Stomach (tissue), 8 donors: ENCODE measurements at regions not wholly inside any gene's neighbourhood (a gene's known extent, or its start where the extent isn't known, plus 50 kb on each side); places are given as distances from the start of the nearest gene placed in this dataset.
"Not testable (repeated sequence)": the region's sequence is repeated elsewhere in the genome, so short reads cannot be mapped to it uniquely, and the experiment has no call there.

Source experiments
- DNase-seq, 2 donors: peaks; one replicate each; pipeline versions ENCODE4 v3.0.0 to v3.0.0-alpha.2; 2013 to 2019
- H3K27ac ChIP-seq, 5 donors: fragments of 200-600 bp in 4 of 5; sonication (generic) in 4 of 5; one replicate each; pipeline ENCODE4 v1.5.1; 2013 to 2019; ENCODE audit warnings: mild to moderate bottlenecking in 1 of 5, moderate library complexity in 1 of 5
- H3K27me3 ChIP-seq, 3 donors: fragments of 200-600 bp; sonication (generic); one replicate each; pipeline ENCODE4 v1.5.1; 2017 to 2019; ENCODE audit warnings: mixed run types in 1 of 3
- H3K36me3 ChIP-seq, 4 donors: fragments of 200-600 bp; sonication (generic); 1 replicate in 3 of 4; 2 replicates in 1 of 4; pipeline ENCODE4 v1.5.1; 2016 to 2019
- H3K4me1 ChIP-seq, 4 donors: fragments of 200-600 bp; sonication (generic); one replicate each; pipeline ENCODE4 v1.5.1; 2016 to 2019
- H3K4me3 ChIP-seq, 4 donors: fragments of 200-600 bp; sonication (generic) in 3 of 4; one replicate each; pipeline ENCODE4 v1.5.1; 2016 to 2019; ENCODE audit warnings: mild to moderate bottlenecking in 1 of 4
- H3K9me3 ChIP-seq, 4 donors: fragments of 200-600 bp; sonication (generic); one replicate each; pipeline ENCODE4 v1.5.1; 2016 to 2019
- EP300 ChIP-seq: sonication (generic); formaldehyde crosslinking; IDR thresholded peaks from one replicate; pipeline ENCODE4 v1.6.1; 2017; ENCODE audit warnings: antibody characterized with exemption
- POLR2A ChIP-seq, 4 donors: fragments of 450-650 bp; IDR thresholded peaks; one replicate each; pipeline ENCODE4 v1.6.1; 2016; ENCODE audit warnings: antibody characterized with exemption in 4 of 4, control low read depth in 2 of 4, mild to moderate bottlenecking in 1 of 4, moderate library complexity in 1 of 4
- POLR2AphosphoS5 ChIP-seq, 3 donors: sonication (generic); formaldehyde crosslinking; IDR thresholded peaks; one replicate each; pipeline ENCODE4 v1.6.1; 2016; ENCODE audit warnings: antibody characterized with exemption in 3 of 3
- WGBS, 5 donors: extraction: QIAGEN DNeasy Blood & Tissue Kit in 3 of 5; methylation state at CpG; one replicate each; pipeline versions ENCODE4 v1.1.5 to v1.1.7; 2013 to 2018; 5-methylcytosine and 5-hydroxymethylcytosine counted together
- intact Hi-C: fragments of 100-400 bp; cut with DNase I; formaldehyde crosslinking; loops from one replicate; pipeline ENCODE4 v1.15.1; 2023; ENCODE audit warnings: low total_unique reads
- TF ChIP-seq, protein P1 (sequence below), 7 experiments: fragments of 450-650 bp in 4 of 7; fragments of 200-600 bp in 3 of 7; sonication (generic) in 3 of 7; IDR thresholded peaks; one replicate each; pipeline ENCODE4 v1.5.1; 2016 to 2019; ENCODE audit warnings: antibody characterized with exemption in 7 of 7, control low read depth in 2 of 7, mild to moderate bottlenecking in 1 of 7
- donor health status: healthy with polysubstance abuse.
- donor health status: Bipolar disorder and iron deficiency.
- donor health status: healthy.

DNA sequence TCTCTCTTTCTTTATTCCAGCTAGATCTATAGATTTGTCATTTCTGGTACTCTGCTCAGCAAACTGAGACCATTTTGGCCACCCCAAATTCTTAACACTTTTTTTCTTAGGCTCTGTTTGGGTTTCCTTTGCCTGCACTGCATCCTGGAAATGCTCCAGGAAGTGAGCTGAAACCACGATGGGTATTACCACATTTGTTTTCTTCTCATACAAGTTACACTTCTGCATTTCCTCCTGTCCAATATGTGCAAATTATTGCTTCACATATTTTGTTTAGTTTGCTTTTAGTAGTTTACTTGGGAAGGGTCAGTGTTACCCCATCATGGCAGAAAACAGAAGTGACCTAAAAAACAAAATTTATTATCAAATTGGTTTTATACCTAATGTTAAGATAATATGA is 498.6 kb upstream of the GRIN3A start:
- Histone ChIP-seq H3K27ac (no peak overlapping the region), H3K9me3 (peaks cover 0 to 3% (median 0%) of the 10 kb centered on the region in 4 donors), H3K36me3 (no peaks in the 10 kb centered on the region), H3K4me3 (no peak overlapping the region), H3K4me1 (no peaks in the 10 kb centered on the region), H3K27me3 (no peaks in the 10 kb centered on the region)
- WGBS, 5 donors, result 6 to 24% (median 10%) methylated on average over 1 of the region's 1 CpG
- intact Hi-C loops, result no loop called here
- DNase-seq, result no peak
- TF ChIP-seq, protein P1, sequence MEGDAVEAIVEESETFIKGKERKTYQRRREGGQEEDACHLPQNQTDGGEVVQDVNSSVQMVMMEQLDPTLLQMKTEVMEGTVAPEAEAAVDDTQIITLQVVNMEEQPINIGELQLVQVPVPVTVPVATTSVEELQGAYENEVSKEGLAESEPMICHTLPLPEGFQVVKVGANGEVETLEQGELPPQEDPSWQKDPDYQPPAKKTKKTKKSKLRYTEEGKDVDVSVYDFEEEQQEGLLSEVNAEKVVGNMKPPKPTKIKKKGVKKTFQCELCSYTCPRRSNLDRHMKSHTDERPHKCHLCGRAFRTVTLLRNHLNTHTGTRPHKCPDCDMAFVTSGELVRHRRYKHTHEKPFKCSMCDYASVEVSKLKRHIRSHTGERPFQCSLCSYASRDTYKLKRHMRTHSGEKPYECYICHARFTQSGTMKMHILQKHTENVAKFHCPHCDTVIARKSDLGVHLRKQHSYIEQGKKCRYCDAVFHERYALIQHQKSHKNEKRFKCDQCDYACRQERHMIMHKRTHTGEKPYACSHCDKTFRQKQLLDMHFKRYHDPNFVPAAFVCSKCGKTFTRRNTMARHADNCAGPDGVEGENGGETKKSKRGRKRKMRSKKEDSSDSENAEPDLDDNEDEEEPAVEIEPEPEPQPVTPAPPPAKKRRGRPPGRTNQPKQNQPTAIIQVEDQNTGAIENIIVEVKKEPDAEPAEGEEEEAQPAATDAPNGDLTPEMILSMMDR (IDR thresholded peaks at IDR 0.05), result no peak
- no peak for TF ChIP-seq EP300
- no peak for TF ChIP-seq POLR2A (IDR thresholded peaks at IDR 0.05)
- no peak for TF ChIP-seq POLR2AphosphoS5 (IDR thresholded peaks at IDR 0.05)

DNA sequence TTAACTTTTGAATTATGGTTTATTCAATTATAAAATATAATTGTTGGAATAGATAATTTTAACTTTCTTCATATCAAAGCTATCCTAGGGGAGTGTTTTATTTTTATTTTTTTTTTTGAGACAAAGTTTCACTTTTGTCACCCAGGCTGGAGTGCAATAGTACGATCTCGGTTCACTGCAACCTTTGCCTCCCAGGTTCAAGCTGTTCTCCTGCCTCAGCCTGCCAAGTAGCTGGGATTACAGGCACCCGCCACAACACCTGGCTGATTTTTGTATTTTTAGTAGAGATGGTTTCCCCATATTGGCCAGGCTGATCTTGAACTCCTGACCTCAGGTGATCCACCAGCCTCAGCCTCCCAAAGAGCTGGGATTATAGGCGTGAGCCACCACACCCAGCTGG is 489.0 kb upstream of the GRIN3A start:
- DNase-seq, H3K9me3 ChIP-seq, H3K4me1 ChIP-seq, H3K27me3 ChIP-seq, H3K4me3 ChIP-seq, H3K36me3 ChIP-seq, H3K27ac ChIP-seq, intact Hi-C loops: not testable (repeated sequence)
- WGBS, 5 donors, result 81 to 89% (median 83%) methylated on average over 4 of the region's 4 CpGs

DNA sequence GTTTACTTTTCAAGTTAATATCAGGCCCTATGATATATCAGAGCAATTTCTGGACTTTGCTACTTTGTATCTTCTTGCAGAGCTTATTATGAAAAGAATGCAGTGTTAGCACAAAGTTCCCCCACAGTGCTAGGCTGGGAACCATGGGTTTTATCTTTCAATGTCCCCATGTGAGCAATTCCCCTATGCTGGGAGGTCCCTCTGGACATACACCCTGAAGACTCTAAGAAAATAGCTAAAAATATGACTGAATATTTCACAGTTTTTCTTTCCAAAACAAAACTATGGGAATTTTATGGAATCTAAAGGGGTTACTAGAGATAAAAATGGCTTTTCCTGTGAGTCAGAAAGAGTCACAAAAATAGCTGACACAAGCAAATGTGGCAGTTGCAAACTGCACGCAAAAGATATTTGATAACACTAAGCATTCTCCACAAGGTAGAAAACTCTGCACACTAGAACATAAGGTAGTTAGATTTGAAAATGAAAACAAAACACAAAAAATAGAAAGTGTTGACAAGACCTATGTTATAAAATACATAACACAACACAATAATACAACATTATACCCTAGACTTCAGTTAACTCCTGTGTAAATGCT is 487.5 kb upstream of the GRIN3A start:
- intact Hi-C loops, result no loop called here
- no peak overlapping the region for H3K27ac ChIP-seq
- no peak overlapping the region for H3K4me3 ChIP-seq
- H3K9me3 ChIP-seq, result no peaks in the 10 kb centered on the region
- 44 to 69% (median 62%) methylated on average over 1 of the region's 1 CpG for WGBS, 5 donors
- TF ChIP-seq POLR2AphosphoS5 (IDR thresholded peaks at IDR 0.05) (no peak), EP300 (no peak), POLR2A (IDR thresholded peaks at IDR 0.05) (no peak)
- TF ChIP-seq, protein P1 (IDR thresholded peaks at IDR 0.05), result no peak
- no peaks in the 10 kb centered on the region for H3K4me1 ChIP-seq
- H3K27me3 ChIP-seq, result no peaks in the 10 kb centered on the region
- no peaks in the 10 kb centered on the region for H3K36me3 ChIP-seq
- no peak for DNase-seq

DNA sequence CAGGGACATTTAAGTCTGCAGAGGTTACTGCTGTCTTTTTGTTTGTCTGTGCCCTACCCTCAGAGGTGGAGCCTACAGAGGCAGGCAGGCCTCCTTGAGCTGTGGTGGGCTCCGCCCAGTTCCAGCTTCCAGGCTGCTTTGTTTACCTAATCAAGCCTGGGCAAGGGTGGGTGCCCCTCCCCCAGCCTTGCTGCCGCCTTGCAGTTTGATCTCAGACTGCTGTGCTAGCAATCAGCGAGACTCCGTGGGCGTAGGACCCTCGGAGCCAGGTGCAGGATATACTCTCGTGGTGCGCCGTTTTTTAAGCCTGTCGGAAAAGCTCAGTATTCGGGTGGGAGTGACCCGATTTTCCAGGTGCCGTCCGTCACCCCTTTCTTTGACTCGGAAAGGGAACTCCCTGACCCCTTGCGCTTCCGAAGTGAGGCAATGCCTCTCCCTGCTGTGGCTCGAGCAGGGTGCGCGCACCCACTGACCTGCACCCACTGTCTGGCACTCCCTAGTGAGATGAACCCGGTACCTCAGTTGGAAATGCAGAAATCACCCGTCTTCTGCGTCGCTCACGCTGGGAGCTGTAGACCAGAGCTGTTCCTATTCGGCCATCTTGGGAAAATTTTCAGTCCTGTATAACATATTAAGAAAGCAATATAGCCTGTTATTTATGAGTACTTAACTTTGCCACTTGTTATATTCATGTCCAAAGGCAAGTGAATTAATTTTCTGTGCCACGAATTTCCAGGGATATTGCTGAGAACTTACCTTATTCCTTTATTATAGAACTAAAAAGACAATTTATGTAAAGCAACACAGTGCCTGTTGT is 485.1 kb upstream of the GRIN3A start:
- H3K9me3 ChIP-seq, H3K4me3 ChIP-seq, H3K27ac ChIP-seq, H3K4me1 ChIP-seq, H3K36me3 ChIP-seq, H3K27me3 ChIP-seq, intact Hi-C loops: not testable (repeated sequence)
- 58 to 79% (median 70%) methylated on average over 26 to 27 of the region's 27 CpGs for WGBS, 5 donors
- DNase-seq, result peak in 1 of 2 donors; percentile 27

DNA sequence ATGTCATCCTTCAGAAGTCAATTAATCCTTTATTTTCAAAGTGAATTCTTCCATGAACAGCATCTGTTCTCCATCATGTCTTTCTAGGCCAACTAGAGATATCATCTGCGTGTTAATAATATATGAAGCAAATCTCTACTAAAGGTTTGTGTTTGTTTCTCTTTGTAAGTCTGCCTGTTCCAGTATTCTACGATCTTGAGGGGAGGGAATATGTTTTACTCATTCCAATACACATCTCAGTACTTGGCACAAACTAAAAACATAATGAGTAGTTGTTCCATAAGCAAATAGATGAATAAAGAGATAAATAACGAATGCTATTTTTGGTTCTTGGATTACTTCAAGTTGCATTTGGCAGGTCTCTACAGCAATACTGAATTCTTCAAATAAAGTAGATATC is 470.7 kb upstream of the GRIN3A start:
- Histone ChIP-seq H3K4me3 (no peak overlapping the region), H3K4me1 (no peaks in the 10 kb centered on the region), H3K27me3 (no peaks in the 10 kb centered on the region), H3K9me3 (no peaks in the 10 kb centered on the region), H3K36me3 (no peaks in the 10 kb centered on the region), H3K27ac (no peak overlapping the region)
- TF ChIP-seq, protein P1 (IDR thresholded peaks at IDR 0.05), result no peak
- no peak for TF ChIP-seq POLR2A (IDR thresholded peaks at IDR 0.05)
- TF ChIP-seq POLR2AphosphoS5 (IDR thresholded peaks at IDR 0.05), result no peak
- no peak for TF ChIP-seq EP300
- intact Hi-C loops, result no loop called here
- DNase-seq, result no peak
- 51 to 68% (median 57%) methylated on average over 3 of the region's 3 CpGs for WGBS, 5 donors
